ENCODE measurements at regions not wholly inside any gene's neighbourhood (a gene's known extent, or its start where the extent isn't known, plus 50 kb on each side); places are given as distances from the start of the nearest gene placed in this dataset.

GRCh38 chr5:133779828-133780475 lies 167.6 kb upstream of the FSTL4 start:
- TF ChIP-seq POLR2A (IDR thresholded peaks at IDR 0.05) (no peak), CTCF (IDR thresholded peaks at IDR 0.05) (no peak), EP300 (IDR thresholded peaks at IDR 0.05) (no peak)

All from tibial nerve (tissue), 4 donors.